WTC11 (cell line): ENCODE measurements at regions not wholly inside any gene's neighbourhood (a gene's known extent, or its start where the extent isn't known, plus 50 kb on each side); places are given as distances from the start of the nearest gene placed in this dataset.

Experiments used
- E2F1 ChIP-seq: sonication (generic); formaldehyde crosslinking; IDR thresholded peaks from 2 replicates; pipeline ENCODE4 v1.8.0; 2022; ENCODE audit warnings: mild to moderate bottlenecking, missing genetic modification reagents
- HMGXB4 ChIP-seq: sonication (generic); formaldehyde crosslinking; IDR thresholded peaks from 2 replicates; pipeline ENCODE4 v1.8.1; 2023; ENCODE audit warnings: mild to moderate bottlenecking, moderate library complexity, missing genetic modification reagents
- JAZF1 ChIP-seq: fragments of 250-450 bp; sonication (Bioruptor Pico); IDR thresholded peaks from 2 replicates; pipeline ENCODE4 v1.9.0; 2021; ENCODE audit warnings: moderate library complexity, mild to moderate bottlenecking, inconsistent platforms
- MAX ChIP-seq: sonication (generic); formaldehyde crosslinking; IDR thresholded peaks from 2 replicates; pipeline ENCODE4 v1.8.0; 2022; ENCODE audit warnings: mild to moderate bottlenecking, missing genetic modification reagents
- NFYB ChIP-seq: sonication (generic); formaldehyde crosslinking; conservative IDR thresholded peaks from 2 replicates; pipeline ENCODE4 v1.8.0; 2022; ENCODE audit warnings: low read depth, missing genetic modification reagents
- NR1H2 ChIP-seq: sonication (generic); formaldehyde crosslinking; IDR thresholded peaks from 2 replicates; pipeline ENCODE4 v1.9.0; 2021; ENCODE audit warnings: mild to moderate bottlenecking, moderate library complexity, missing genetic modification reagents
- USF1 ChIP-seq: sonication (generic); formaldehyde crosslinking; IDR thresholded peaks from 2 replicates; pipeline ENCODE4 v1.8.0; 2022; ENCODE audit warnings: mild to moderate bottlenecking, missing genetic modification reagents
- ZNF121 ChIP-seq: sonication (generic); formaldehyde crosslinking; IDR thresholded peaks from 2 replicates; pipeline ENCODE4 v1.8.0; 2023; ENCODE audit warnings: missing genetic modification reagents
- ZNF138 ChIP-seq: sonication (generic); formaldehyde crosslinking; conservative IDR thresholded peaks from 2 replicates; pipeline ENCODE4 v1.8.1; 2022; ENCODE audit warnings: mild to moderate bottlenecking, moderate library complexity, missing genetic modification reagents
- ZNF671 ChIP-seq: fragments of 250-450 bp; sonication (Bioruptor Pico); IDR thresholded peaks from 2 replicates; pipeline ENCODE4 v1.8.0; 2021; ENCODE audit warnings: mild to moderate bottlenecking
- ZSCAN18 ChIP-seq: fragments of 250-450 bp; sonication (Bioruptor Pico); IDR thresholded peaks from 2 replicates; pipeline ENCODE4 v2.1.2; 2022; ENCODE audit warnings: mild to moderate bottlenecking, moderate library complexity
- TF ChIP-seq, protein P1 (sequence below): fragments of 200-600 bp; IDR thresholded peaks from 2 replicates; pipeline ENCODE4 v1.8.0; 2022; ENCODE audit warnings: antibody characterized with exemption
- TF ChIP-seq, protein P2 (sequence below): fragments of 250-450 bp; sonication (Bioruptor Pico); IDR thresholded peaks from 2 replicates; pipeline ENCODE4 v1.9.0; 2021; ENCODE audit warnings: moderate library complexity, mild to moderate bottlenecking, inconsistent platforms, borderline replicate concordance

DNA sequence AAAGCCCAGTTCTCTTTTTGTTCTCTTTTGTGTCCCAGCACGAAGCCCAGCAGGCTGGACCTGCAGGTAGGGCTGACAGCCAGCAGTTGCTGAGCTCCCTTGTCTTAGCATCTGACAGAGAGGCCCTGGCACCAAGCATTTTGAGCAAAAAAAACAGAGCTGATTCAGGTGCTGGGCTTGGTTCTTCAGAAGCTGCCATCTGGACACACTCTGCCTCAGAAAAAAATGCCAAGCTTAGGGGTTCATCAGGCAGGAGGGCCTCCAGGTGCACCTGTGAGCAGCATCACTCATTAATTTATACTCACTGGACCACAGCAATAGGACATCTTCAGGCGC is 167.1 kb upstream of the PLD5 start:
- TF ChIP-seq, protein P1, sequence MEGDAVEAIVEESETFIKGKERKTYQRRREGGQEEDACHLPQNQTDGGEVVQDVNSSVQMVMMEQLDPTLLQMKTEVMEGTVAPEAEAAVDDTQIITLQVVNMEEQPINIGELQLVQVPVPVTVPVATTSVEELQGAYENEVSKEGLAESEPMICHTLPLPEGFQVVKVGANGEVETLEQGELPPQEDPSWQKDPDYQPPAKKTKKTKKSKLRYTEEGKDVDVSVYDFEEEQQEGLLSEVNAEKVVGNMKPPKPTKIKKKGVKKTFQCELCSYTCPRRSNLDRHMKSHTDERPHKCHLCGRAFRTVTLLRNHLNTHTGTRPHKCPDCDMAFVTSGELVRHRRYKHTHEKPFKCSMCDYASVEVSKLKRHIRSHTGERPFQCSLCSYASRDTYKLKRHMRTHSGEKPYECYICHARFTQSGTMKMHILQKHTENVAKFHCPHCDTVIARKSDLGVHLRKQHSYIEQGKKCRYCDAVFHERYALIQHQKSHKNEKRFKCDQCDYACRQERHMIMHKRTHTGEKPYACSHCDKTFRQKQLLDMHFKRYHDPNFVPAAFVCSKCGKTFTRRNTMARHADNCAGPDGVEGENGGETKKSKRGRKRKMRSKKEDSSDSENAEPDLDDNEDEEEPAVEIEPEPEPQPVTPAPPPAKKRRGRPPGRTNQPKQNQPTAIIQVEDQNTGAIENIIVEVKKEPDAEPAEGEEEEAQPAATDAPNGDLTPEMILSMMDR = no peak
- TF ChIP-seq HMGXB4 (no peak), JAZF1 (CRISPR knock-in tag) (no peak), NR1H2 (no peak), E2F1 (CRISPR knock-in tag) (no peak), USF1 (CRISPR knock-in tag) (no peak), ZNF671 (CRISPR knock-in tag) (no peak), ZNF121 (CRISPR knock-in tag) (no peak), ZSCAN18 (no peak), MAX (CRISPR knock-in tag) (no peak), NFYB (CRISPR knock-in tag) (no peak), ZNF138 (CRISPR knock-in tag) (no peak)
- TF ChIP-seq, protein P2, sequence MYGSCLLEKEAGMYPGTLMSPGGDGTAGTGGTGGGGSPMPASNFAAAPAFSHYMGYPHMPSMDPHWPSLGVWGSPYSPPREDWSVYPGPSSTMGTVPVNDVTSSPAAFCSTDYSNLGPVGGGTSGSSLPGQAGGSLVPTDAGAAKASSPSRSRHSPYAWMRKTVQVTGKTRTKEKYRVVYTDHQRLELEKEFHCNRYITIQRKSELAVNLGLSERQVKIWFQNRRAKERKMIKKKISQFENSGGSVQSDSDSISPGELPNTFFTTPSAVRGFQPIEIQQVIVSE (CRISPR knock-in tag) = no peak
